ENCODE measurements at regions not wholly inside any gene's neighbourhood (a gene's known extent, or its start where the extent isn't known, plus 50 kb on each side); places are given as distances from the start of the nearest gene placed in this dataset.
"Not testable (repeated sequence)": the region's sequence is repeated elsewhere in the genome, so short reads cannot be mapped to it uniquely, and the experiment has no call there.

GRCh38 chr11:115605871-115606497, 101.8 kb upstream of the CADM1 start:
- DNase-seq = no peak

- not testable (repeated sequence) for DNase-seq
Measured at GRCh38 chr11:115605397-115605796, 101.2 kb upstream of the CADM1 start.

GRCh38 chr11:115599125-115599524, 94.9 kb upstream of the CADM1 start:
- DNase-seq = no peak

- no peak for DNase-seq
Measured at GRCh38 chr11:115598257-115598901, 94.2 kb upstream of the CADM1 start.

- DNase-seq = no peak
Measured at GRCh38 chr11:115591380-115591779, 87.2 kb upstream of the CADM1 start.

- DNase-seq = no peak
Measured at GRCh38 chr11:115590254-115590653, 86.0 kb upstream of the CADM1 start.

- DNase-seq = no peak
Measured at GRCh38 chr11:115587718-115588342, 83.6 kb upstream of the CADM1 start.

GRCh38 chr11:115585361-115586024, 81.3 kb upstream of the CADM1 start:
- DNase-seq = no peak

GRCh38 chr11:115581871-115582639, 77.8 kb upstream of the CADM1 start:
- DNase-seq = no peak

GRCh38 chr11:115580927-115581680, 76.9 kb upstream of the CADM1 start:
- DNase-seq = no peak

- DNase-seq = no peak
Measured at GRCh38 chr11:115580416-115580815, 76.2 kb upstream of the CADM1 start.

- no peak for DNase-seq
Measured at GRCh38 chr11:115579181-115579825, 75.1 kb upstream of the CADM1 start.

- DNase-seq = no peak
Measured at GRCh38 chr11:115578275-115578674, 74.1 kb upstream of the CADM1 start.

- no peak for DNase-seq
Measured at GRCh38 chr11:115577701-115578100, 73.5 kb upstream of the CADM1 start.

- DNase-seq = no peak
Measured at GRCh38 chr11:115576606-115577380, 72.6 kb upstream of the CADM1 start.

GRCh38 chr11:115572551-115572950, 68.3 kb upstream of the CADM1 start:
- DNase-seq = no peak

GRCh38 chr11:115566180-115566764, 62.1 kb upstream of the CADM1 start:
- no peak for DNase-seq

GRCh38 chr11:115564851-115565250, 60.6 kb upstream of the CADM1 start:
- DNase-seq = no peak

GRCh38 chr11:115561116-115561515, 56.9 kb upstream of the CADM1 start:
- DNase-seq = no peak

GRCh38 chr11:115558635-115559034, 54.4 kb upstream of the CADM1 start:
- no peak for DNase-seq

- DNase-seq = no peak
Measured at GRCh38 chr11:115557681-115558080, 53.5 kb upstream of the CADM1 start.
